Right forelimb (tissue), 1 donor: ENCODE measurements at regions not wholly inside any gene's neighbourhood (a gene's known extent, or its start where the extent isn't known, plus 50 kb on each side); places are given as distances from the start of the nearest gene placed in this dataset.
A peak's percentile ranks its signal among the peaks of the same experiment; 100 is the strongest.
"Not testable (repeated sequence)": the region's sequence is repeated elsewhere in the genome, so short reads cannot be mapped to it uniquely, and the experiment has no call there.

Experiments
- DNase-seq: peaks from one replicate; pipeline ENCODE4 v3.0.0-alpha.2; 2018

DNA sequence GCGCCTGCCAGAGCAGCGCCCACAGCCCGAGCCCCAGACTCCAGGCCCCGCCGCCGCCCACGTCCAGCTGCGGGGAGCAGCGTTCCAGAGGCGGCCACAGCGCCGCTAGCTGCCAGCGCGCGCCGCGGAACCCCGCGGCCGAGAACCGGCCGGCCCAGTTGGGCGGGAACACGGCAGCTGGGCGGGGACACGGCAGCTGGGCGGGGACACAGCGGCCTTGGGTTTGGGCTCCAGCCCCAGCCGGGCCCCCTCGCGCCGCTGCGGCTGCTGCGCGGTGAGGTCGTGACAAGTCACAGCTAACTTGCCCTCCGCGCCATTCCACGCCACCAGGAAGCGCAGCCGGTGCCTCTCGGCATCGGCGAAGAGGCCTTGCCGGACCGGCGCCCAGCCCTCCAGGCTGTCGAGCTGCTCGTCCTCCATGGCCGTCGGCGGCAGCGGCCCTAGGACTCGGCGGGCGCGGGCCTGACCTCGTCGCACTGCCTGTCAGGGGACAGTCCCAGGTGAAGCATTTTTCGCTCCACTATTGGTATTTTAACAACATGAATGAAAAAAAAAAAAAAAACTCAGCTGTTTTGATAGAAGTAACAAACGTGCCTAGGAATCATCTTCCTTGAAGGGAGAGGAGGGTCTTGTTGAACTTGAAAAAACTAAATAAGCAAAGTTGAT lies 56.6 kb upstream of the GOLGA8N start:
- peak; percentile 52 for DNase-seq

DNA sequence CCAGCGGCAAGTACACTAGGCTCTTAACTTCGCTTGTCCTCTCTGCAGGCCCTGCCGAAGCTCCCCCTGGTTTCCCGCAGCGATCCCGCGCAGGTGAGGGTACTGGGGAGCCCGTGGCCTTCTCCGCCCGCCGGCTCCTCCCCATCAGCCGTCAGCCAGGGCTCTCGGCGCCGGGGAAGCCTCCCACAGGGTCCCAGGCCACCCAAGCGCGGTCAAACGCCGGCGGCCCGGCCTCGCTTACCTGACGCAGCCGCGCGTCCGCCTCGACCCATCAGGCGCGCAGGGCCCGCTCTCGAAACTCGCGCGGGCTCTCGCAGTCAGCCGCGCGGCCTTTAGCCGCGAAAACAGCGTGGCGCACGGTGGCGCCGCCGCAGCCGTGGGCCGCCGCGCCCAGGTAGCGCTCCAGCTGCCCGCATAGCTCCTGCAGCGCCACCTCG lies 57.2 kb upstream of the GOLGA8N start:
- not testable (repeated sequence) for DNase-seq

DNA sequence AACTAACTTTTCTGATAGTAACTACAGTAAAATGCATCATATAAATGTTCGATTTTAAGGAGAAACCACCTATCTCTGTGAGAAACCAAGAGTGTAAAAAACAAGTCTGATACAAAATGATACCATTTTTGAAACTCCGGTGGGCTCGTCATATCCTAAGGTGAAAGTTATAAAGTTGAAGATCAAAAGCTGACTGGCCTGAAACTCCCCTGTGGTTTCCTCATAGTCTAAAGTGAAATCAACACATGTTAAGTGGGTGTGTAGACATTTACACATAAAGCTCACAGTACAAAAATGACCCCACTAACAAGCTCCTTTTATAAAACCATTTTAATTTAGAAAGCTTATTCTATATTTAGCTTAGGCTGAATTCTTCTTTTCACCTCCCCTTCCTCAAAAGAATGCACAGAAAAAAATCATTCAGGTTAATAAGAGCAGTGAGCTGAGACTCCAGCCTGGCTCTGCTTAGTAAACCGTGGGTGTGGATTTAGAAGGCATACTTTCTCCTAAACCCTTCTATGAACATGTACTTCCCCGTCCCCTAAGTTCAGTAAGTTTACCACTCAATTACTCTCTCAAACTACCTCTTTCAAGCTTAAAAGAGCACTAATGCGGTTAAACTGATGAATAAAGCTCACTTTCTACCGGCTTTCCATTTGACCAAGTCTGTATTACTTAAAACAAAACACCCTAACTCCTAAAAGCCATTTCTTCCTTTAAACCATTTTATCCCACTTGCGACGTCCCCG lies 57.9 kb upstream of the GOLGA8N start:
- DNase-seq, result not testable (repeated sequence)

DNA sequence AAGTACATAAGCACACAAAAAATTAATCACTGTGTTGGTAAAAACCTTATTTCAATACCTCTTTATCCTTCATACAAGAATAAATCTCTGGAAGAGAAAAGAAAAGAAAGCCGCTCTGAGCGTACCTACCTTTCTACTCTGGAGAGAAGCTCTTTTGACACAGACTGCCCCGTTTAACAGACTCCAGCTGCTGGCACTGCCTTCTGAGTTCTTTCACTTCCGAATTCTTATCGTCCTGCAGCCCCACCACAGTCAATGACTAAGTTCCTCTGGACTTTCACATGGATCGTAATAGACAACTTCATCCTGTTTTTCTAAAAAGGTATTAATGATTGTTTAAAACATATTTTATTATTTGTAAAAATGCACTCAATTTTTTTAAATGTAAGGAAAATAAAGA lies 67.5 kb upstream of the GOLGA8O start:
- not testable (repeated sequence) for DNase-seq

DNA sequence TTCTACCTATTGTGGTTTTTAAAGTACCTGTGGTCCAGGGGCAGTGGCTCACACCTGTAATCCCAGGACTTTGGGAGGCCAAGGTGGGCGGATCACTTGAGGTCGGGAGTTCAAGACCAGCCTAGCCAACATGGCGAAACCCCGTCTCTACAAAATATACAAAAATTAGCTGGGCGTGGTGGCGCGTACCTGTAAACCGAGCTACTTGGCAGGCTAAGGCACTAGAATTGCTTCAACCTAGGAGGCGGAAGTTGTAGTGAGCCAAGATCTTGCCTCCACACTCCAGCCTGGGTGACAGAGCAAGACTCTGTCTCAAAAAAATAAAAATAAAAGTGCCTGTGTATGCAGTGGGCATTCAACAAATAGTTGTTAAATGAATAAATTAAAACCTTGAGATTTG lies 67.0 kb upstream of the GOLGA8O start:
- DNase-seq, result not testable (repeated sequence)

DNA sequence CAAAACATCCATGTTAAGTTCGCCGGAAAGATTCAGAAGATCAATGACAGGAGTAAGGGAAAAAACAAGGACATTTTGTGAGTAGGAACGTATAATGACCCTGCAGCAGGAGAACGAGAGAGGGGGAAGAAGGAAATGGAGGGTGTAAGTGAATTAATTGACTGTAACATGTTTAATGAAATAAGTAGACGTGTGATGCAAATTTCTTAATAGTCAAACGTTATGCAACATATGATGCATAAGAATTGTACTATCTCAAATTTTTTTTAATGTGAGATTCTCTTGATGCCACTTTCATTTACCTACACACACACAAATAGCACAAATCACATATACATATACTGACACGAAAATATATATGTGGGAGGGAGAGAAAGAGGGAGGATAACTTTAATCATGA lies 63.5 kb upstream of the GOLGA8O start:
- not testable (repeated sequence) for DNase-seq

DNA sequence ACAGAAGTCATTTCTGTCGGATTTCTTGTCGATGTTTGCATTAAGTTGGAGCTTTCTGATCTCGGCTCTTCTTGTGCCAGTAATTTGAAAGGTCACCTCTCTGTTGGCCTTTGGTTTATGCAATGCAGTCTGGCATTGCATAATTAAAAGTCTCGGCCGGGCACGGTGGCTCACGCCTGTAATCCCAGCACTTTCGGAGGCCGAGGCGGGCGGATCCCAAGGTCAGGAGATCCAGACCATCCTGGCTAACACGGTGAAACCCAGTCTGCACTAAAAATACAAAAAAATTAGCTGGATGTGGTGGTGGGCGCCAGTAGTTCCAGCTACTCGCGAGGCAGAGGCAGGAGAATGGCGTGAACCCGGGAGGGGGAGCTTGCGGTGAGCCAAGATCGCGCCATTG lies 62.6 kb upstream of the GOLGA8O start:
- DNase-seq, result not testable (repeated sequence)

DNA sequence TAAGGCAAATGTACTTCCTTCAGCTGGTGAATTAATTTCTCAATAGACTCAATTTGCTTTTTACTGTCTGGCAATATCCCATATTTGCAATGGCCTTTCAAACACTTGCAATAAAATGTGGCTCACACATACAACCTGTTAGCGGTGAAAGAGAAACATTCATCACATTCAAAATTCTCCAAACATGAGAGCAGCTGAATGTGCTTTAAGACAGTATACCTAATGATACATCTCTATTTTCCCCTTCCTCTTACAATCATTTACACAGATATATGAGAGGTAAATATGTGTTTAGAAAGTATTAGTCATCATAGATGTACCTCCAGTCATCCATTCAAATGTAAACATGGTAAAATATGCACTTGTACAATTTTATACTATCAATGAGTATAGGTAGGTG lies 61.5 kb upstream of the GOLGA8O start:
- DNase-seq, result not testable (repeated sequence)

DNA sequence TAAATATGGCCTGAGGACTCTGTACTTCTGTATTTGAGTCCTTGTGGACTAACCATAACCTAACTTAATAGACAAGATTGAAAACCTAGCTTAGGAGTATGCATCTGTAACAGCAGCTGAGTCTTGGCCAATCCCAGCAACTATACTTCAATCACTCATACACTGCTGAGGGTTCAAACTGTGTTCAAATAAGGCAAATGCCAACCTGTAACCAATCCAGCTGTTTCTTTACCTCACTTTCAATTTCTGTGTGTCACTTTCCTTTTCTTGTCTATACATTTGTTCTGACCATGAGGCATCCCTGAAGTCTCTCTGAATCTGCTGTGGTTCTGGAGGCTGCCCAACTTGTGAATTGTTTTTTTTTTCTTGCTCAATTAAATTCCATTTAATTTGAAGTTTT lies 57.9 kb upstream of the GOLGA8O start:
- DNase-seq, result not testable (repeated sequence)

DNA sequence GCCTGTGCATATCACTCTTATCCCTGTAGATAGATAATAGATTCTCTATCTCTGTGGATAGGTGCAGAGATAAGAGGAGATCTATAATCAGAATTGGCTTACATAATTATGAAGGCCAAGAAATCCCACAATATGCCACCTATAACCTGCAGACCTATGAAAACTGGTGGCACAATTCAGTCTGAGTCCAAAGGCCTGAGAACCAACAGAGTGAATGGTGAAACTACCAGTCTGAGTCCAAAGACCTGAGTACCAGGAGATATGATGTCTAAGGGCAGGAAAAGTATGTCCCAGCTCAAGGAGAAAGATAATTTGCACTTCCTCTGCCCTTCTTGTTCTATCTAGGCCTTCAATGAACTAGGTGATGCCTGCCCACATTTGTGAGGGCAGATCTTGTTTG lies 54.6 kb upstream of the GOLGA8O start:
- DNase-seq, result not testable (repeated sequence)

DNA sequence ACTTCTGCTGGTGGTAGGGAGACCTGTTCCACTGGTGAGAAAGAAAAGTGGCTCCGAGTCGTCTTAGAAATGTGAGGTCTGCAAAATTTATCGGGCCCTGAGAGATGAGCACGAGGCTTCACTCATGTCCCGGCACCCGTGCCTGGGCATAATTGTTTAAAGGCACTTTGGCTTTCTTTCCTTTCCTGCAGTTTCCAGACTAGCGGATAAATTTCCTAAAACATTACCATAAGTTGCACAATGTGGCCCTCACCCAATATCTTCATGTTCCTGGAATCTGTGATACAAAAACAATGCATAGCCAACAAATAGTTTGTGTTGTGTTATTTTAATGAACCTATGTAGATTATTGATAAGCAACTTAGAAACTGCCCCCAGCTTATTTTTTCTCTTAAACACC lies 52.6 kb upstream of the GOLGA8O start:
- not testable (repeated sequence) for DNase-seq

DNA sequence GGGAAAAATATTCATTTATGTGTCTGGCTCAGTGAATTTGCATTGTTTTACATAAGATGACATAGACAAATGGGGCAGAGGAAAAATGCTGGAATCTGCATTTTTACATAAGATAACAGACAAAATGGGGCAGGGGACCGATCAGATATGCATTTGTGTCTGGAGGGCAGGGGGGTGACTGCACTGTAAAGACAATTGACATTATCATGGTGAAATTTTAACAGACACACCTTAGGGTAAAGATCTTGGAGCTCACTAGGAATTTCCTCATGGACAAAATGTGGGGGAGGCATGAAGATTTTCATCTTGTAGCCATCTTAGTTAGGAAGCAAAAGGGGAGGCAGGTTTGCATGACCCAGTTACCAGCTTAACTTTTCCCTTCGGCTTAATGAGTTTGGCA lies 51.4 kb upstream of the GOLGA8O start:
- DNase-seq, result not testable (repeated sequence)

DNA sequence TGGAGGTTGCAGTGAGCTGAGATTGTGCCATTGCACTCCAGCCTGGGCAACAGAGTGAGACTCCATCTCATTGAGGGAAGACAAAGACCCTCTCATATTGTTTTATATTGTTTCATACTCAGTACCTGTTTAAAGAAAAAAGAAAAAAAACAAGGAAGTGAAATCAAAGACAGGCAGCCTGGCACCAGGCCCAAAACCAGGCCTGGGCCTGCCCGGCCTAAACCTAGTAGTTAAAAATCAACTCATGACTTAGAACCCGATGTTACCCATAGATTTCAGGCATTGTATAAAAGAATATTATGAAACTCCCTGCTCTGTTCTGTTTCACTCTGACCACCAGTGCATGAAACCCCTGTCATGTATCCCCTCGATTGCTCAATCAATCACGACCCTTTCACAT lies 50.2 kb upstream of the GOLGA8O start:
- not testable (repeated sequence) for DNase-seq
